Spleen (tissue), 7 donors: ENCODE measurements at regions not wholly inside any gene's neighbourhood (a gene's known extent, or its start where the extent isn't known, plus 50 kb on each side); places are given as distances from the start of the nearest gene placed in this dataset.

Source experiments
- POLR2AphosphoS5 ChIP-seq, 3 donors: sonication (generic); formaldehyde crosslinking; IDR thresholded peaks; one replicate each; pipeline ENCODE4 v1.5.1; 2017; ENCODE audit warnings: antibody characterized with exemption in 3 of 3
- TF ChIP-seq, protein P1 (sequence below), 11 experiments: fragments of 200-600 bp in 7 of 11; fragments of 450-650 bp in 4 of 11; sonication (generic) in 4 of 11; IDR thresholded peaks in 8 of 11; conservative IDR thresholded peaks in 3 of 11; 1 replicate in 7 of 11; 2 replicates in 4 of 11; pipeline versions ENCODE4 v1.4.0 to v1.8.0; 2016 to 2021; ENCODE audit warnings: antibody characterized with exemption in 11 of 11, inconsistent platforms in 4 of 11, mild to moderate bottlenecking in 1 of 11
- donor health status: DM: no; HTN: no; CAD: no; lungs with moderate emphysema.
- donor health status: DM: no; HTN: no; CAD: no.
- donor health status: DM: no; HTN: no; CAD: no.

DNA sequence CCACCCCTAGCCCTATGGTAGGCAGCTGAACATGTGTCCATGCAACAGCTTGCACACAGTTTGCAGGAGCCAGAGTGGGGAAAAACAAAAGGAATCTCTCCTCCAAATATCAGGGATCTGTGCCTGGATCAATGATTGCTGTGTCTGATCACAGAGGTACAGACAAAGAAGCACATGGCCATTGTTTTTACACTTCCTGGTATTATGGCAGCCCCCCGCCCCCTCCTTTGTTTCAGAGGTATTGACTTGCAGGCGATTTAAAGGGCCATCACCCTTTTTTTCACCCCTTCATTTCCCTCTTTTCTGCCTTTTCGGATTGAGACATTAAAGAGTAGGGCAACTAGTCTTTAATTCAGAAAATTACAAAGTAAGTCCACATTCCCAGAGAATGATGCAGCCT lies 453.0 kb upstream of the LUZP2 start:
- TF ChIP-seq, protein P1, sequence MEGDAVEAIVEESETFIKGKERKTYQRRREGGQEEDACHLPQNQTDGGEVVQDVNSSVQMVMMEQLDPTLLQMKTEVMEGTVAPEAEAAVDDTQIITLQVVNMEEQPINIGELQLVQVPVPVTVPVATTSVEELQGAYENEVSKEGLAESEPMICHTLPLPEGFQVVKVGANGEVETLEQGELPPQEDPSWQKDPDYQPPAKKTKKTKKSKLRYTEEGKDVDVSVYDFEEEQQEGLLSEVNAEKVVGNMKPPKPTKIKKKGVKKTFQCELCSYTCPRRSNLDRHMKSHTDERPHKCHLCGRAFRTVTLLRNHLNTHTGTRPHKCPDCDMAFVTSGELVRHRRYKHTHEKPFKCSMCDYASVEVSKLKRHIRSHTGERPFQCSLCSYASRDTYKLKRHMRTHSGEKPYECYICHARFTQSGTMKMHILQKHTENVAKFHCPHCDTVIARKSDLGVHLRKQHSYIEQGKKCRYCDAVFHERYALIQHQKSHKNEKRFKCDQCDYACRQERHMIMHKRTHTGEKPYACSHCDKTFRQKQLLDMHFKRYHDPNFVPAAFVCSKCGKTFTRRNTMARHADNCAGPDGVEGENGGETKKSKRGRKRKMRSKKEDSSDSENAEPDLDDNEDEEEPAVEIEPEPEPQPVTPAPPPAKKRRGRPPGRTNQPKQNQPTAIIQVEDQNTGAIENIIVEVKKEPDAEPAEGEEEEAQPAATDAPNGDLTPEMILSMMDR (IDR thresholded peaks at IDR 0.05 in 8 of 11, conservative IDR thresholded peaks at IDR 0.05 in 3 of 11) = no peak
- no peak for TF ChIP-seq POLR2AphosphoS5 (IDR thresholded peaks at IDR 0.05)
